Astrocyte (in vitro differentiated cells and primary cell): ENCODE measurements at regions not wholly inside any gene's neighbourhood (a gene's known extent, or its start where the extent isn't known, plus 50 kb on each side); places are given as distances from the start of the nearest gene placed in this dataset.
"Not testable (repeated sequence)": the region's sequence is repeated elsewhere in the genome, so short reads cannot be mapped to it uniquely, and the experiment has no call there.

Source experiments
- DNase-seq: peaks from one replicate; pipeline ENCODE4 v3.0.0-alpha.2; 2010; ENCODE audit warnings: low read depth
- FAIRE-seq: peaks from 2 replicates; lab custom pipeline; 2011; peaks lifted over from hg19 to GRCh38; lab: Jason Lieb, UNC
- H2AFZ ChIP-seq: 2 replicates; pipeline ENCODE4 v1.6.0; 2012; ENCODE audit warnings: low read depth, low read length, inconsistent platforms
- H3K27ac ChIP-seq: 2 replicates; pipeline ENCODE4 v1.5.1; 2011; ENCODE audit warnings: low read depth, low read length, inconsistent platforms
- H3K27me3 ChIP-seq: 2 replicates; pipeline ENCODE4 v1.6.0; 2011; ENCODE audit warnings: low read length, inconsistent platforms; ENCODE audit not compliant: insufficient read depth
- H3K36me3 ChIP-seq: 2 replicates; pipeline ENCODE4 v1.5.1; 2011; ENCODE audit warnings: low read length, inconsistent platforms; ENCODE audit not compliant: insufficient read depth
- H3K4me1 ChIP-seq: 2 replicates; pipeline ENCODE4 v1.5.1; 2011; ENCODE audit warnings: low read length, inconsistent platforms; ENCODE audit not compliant: insufficient read depth
- H3K4me2 ChIP-seq: 2 replicates; pipeline ENCODE4 v1.6.0; 2012; ENCODE audit warnings: low read length, inconsistent platforms
- H3K4me3 ChIP-seq: 2 replicates; pipeline ENCODE4 v1.5.1; 2011; ENCODE audit warnings: low read depth, mild to moderate bottlenecking, low read length, inconsistent platforms; ENCODE audit not compliant: insufficient read depth
- H3K79me2 ChIP-seq: 2 replicates; pipeline ENCODE4 v1.6.0; 2012; ENCODE audit warnings: mild to moderate bottlenecking, low read length, inconsistent platforms; ENCODE audit not compliant: insufficient read depth
- H3K9ac ChIP-seq: 2 replicates; pipeline ENCODE4 v1.6.0; 2012; ENCODE audit warnings: mild to moderate bottlenecking, low read length, inconsistent platforms
- H3K9me3 ChIP-seq: 2 replicates; pipeline ENCODE4 v1.5.1; 2012; ENCODE audit warnings: low read depth, mild to moderate bottlenecking, low read length, inconsistent platforms; ENCODE audit not compliant: insufficient read depth
- H4K20me1 ChIP-seq: 2 replicates; pipeline ENCODE4 v1.6.0; 2012; ENCODE audit warnings: low read length, inconsistent platforms; ENCODE audit not compliant: insufficient read depth
- H3K27ac Mint-ChIP-seq: one replicate; pipeline ENCODE4 v1.8.0; 2021; ENCODE audit warnings: mild to moderate bottlenecking, mixed read lengths; ENCODE audit not compliant: unreplicated experiment
- H3K27me3 Mint-ChIP-seq: one replicate; pipeline ENCODE4 v1.8.0; 2021; ENCODE audit warnings: low read depth, mixed read lengths; ENCODE audit not compliant: unreplicated experiment
- H3K36me3 Mint-ChIP-seq: one replicate; pipeline ENCODE4 v1.8.0; 2021; ENCODE audit warnings: low read depth, mixed read lengths; ENCODE audit not compliant: unreplicated experiment
- H3K4me1 Mint-ChIP-seq: one replicate; pipeline ENCODE4 v1.8.0; 2021; ENCODE audit warnings: low read depth, mixed read lengths; ENCODE audit not compliant: unreplicated experiment
- H3K4me3 Mint-ChIP-seq: one replicate; pipeline ENCODE4 v1.8.0; 2021; ENCODE audit warnings: mild to moderate bottlenecking, moderate library complexity, mixed read lengths; ENCODE audit not compliant: unreplicated experiment
- H3K9me3 Mint-ChIP-seq: one replicate; pipeline ENCODE4 v1.8.0; 2021; ENCODE audit warnings: mild to moderate bottlenecking, mixed read lengths; ENCODE audit not compliant: unreplicated experiment
- EZH2 ChIP-seq: IDR thresholded peaks from 2 replicates; pipeline ENCODE4 v1.6.1; 2012; ENCODE audit warnings: mild to moderate bottlenecking, low read length, inconsistent platforms; ENCODE audit not compliant: insufficient read depth
- TF ChIP-seq, protein P1 (sequence below): IDR thresholded peaks from 2 replicates; pipeline ENCODE4 v1.5.1; 2011; ENCODE audit warnings: low read depth, mild to moderate bottlenecking, inconsistent platforms, low read length, moderate library complexity; ENCODE audit not compliant: insufficient read depth

DNA sequence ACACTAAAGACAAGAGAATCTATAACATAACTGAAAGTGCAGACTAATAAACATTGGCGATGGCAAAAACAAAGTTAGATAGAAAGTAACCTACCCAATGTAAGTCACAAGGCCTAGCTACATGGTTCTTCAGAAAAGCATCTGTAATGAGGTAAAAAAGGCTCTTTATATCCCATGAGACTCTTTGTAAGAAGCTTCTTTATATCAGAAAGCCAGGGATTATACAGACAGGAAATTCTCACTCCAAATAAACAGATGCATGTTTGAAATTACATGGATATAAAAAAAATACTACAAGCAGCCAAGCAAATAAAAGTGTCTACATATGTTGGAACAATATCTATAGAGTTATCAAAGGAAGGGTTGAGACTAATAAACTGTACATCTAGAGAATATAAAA lies 284.9 kb upstream of the NRSN1 start:
- H3K4me1 Mint-ChIP-seq, result no peaks in the 10 kb centered on the region
- no peaks in the 10 kb centered on the region for H3K27me3 Mint-ChIP-seq
- no peaks in the 10 kb centered on the region for H3K36me3 ChIP-seq
- no peak overlapping the region for H3K4me3 ChIP-seq
- H3K4me2 ChIP-seq, result no peak overlapping the region
- H3K4me1 ChIP-seq, result no peaks in the 10 kb centered on the region
- TF ChIP-seq, protein P1, sequence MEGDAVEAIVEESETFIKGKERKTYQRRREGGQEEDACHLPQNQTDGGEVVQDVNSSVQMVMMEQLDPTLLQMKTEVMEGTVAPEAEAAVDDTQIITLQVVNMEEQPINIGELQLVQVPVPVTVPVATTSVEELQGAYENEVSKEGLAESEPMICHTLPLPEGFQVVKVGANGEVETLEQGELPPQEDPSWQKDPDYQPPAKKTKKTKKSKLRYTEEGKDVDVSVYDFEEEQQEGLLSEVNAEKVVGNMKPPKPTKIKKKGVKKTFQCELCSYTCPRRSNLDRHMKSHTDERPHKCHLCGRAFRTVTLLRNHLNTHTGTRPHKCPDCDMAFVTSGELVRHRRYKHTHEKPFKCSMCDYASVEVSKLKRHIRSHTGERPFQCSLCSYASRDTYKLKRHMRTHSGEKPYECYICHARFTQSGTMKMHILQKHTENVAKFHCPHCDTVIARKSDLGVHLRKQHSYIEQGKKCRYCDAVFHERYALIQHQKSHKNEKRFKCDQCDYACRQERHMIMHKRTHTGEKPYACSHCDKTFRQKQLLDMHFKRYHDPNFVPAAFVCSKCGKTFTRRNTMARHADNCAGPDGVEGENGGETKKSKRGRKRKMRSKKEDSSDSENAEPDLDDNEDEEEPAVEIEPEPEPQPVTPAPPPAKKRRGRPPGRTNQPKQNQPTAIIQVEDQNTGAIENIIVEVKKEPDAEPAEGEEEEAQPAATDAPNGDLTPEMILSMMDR, result no peak
- no peak for TF ChIP-seq EZH2
- no peak overlapping the region for H3K4me3 Mint-ChIP-seq
- H3K36me3 Mint-ChIP-seq, result no peaks in the 10 kb centered on the region
- no peaks in the 10 kb centered on the region for H3K79me2 ChIP-seq
- no peak overlapping the region for H3K27ac Mint-ChIP-seq
- no peak for DNase-seq
- H3K9ac ChIP-seq, result no peak overlapping the region
- no peak overlapping the region for H3K27ac ChIP-seq
- H3K9me3 Mint-ChIP-seq, result no peaks in the 10 kb centered on the region
- no peak overlapping the region for H2AFZ ChIP-seq
- H3K27me3 ChIP-seq, result no peaks in the 10 kb centered on the region
- H4K20me1 ChIP-seq, result no peaks in the 10 kb centered on the region
- H3K9me3 ChIP-seq, result no peaks in the 10 kb centered on the region
- FAIRE-seq, result no peak

DNA sequence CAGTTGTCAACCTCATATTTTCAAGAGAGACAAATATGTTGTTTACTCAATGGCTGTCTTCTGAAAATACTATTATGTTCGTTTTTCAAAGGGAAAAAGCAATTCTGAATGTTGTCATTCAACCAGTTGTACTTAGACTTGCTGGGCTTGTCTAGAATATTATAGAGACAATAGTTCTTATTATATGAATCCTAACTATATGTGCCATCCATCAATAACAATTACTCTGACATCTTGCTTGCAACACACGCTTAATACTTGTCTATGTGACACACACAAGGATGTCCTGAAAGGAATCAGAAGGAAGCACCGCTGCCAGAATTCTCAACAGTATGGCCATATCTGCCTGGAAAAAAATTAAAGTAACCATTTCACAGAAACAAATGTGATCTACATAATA lies 283.3 kb upstream of the NRSN1 start:
- FAIRE-seq (no peak), DNase-seq (no peak)
- H3K27me3 Mint-ChIP-seq, result no peaks in the 10 kb centered on the region
- H3K4me1 ChIP-seq, result no peaks in the 10 kb centered on the region
- H3K27ac ChIP-seq, result no peak overlapping the region
- no peaks in the 10 kb centered on the region for H3K4me1 Mint-ChIP-seq
- no peaks in the 10 kb centered on the region for H3K9me3 Mint-ChIP-seq
- no peaks in the 10 kb centered on the region for H3K79me2 ChIP-seq
- no peak overlapping the region for H3K4me3 Mint-ChIP-seq
- no peaks in the 10 kb centered on the region for H3K9me3 ChIP-seq
- H3K27me3 ChIP-seq, result no peaks in the 10 kb centered on the region
- no peaks in the 10 kb centered on the region for H3K36me3 Mint-ChIP-seq
- H3K4me3 ChIP-seq, result no peak overlapping the region
- no peaks in the 10 kb centered on the region for H3K36me3 ChIP-seq
- no peak overlapping the region for H3K9ac ChIP-seq
- H3K27ac Mint-ChIP-seq, result no peak overlapping the region
- no peak overlapping the region for H2AFZ ChIP-seq
- H4K20me1 ChIP-seq, result no peaks in the 10 kb centered on the region
- TF ChIP-seq EZH2, result no peak
- TF ChIP-seq, protein P1, result no peak
- H3K4me2 ChIP-seq, result no peak overlapping the region

DNA sequence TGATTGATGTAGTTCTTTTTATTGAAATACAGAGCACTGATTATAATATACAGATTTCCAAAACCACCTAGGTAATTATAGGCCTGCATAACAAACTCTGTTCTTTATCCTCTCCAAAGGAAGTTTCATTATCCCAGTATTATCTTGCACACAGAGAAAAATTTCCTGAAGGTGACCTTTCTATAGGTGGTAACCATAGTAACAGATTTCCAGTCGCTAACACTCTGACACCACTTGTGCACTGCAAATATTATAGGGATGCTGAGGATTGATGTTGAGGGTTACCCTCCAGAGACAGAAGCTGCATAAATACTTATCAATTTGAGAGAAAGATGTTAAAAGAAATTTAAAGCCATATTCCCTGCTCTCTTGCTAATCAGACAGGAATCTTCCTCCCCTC lies 274.5 kb upstream of the NRSN1 start:
- no peaks in the 10 kb centered on the region for H3K4me1 ChIP-seq
- H2AFZ ChIP-seq, result no peak overlapping the region
- H3K4me3 ChIP-seq, result no peak overlapping the region
- H4K20me1 ChIP-seq, result no peaks in the 10 kb centered on the region
- H3K9ac ChIP-seq, result no peak overlapping the region
- FAIRE-seq (no peak), DNase-seq (no peak)
- H3K27ac Mint-ChIP-seq, result no peak overlapping the region
- H3K9me3 ChIP-seq, result no peaks in the 10 kb centered on the region
- no peaks in the 10 kb centered on the region for H3K4me1 Mint-ChIP-seq
- H3K27me3 Mint-ChIP-seq, result no peaks in the 10 kb centered on the region
- no peaks in the 10 kb centered on the region for H3K79me2 ChIP-seq
- no peaks in the 10 kb centered on the region for H3K36me3 ChIP-seq
- H3K4me3 Mint-ChIP-seq, result no peak overlapping the region
- peaks cover 3% of the 10 kb centered on the region for H3K9me3 Mint-ChIP-seq
- H3K4me2 ChIP-seq, result no peak overlapping the region
- H3K27ac ChIP-seq, result no peak overlapping the region
- TF ChIP-seq EZH2, result no peak
- TF ChIP-seq, protein P1, result no peak
- no peaks in the 10 kb centered on the region for H3K36me3 Mint-ChIP-seq
- no peaks in the 10 kb centered on the region for H3K27me3 ChIP-seq

DNA sequence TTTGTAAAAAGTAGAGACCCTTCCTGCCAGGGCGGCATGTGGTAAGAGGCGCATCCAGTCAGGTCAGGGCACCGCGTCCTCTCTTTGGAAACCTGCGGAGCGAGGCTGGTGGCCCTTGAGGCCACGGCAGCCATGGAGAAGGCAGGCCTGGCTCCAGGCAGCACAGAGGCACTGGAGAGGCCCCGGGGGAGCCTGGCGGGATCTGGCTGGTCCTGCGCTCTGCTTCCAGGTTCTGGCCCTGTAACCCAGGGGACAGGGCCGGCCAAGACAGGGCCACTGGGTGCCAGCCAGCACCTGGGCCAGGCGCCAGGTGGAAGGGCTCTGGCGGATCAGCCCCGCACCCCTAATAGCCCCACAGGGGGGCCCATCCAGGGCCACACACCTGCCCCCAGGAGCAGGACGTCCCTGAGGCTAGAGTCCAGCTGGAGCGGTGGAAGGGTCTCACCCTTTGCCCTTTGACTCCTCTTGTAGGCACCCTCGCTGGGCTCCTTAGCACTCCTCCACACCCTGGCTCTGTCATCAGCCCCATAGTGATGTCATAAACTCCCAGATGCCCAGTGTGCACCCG lies 272.4 kb upstream of the NRSN1 start:
- H3K9me3 ChIP-seq, H3K4me3 Mint-ChIP-seq, H3K27me3 Mint-ChIP-seq, H3K36me3 Mint-ChIP-seq, H3K9ac ChIP-seq, H3K9me3 Mint-ChIP-seq, H3K27ac Mint-ChIP-seq, H2AFZ ChIP-seq, DNase-seq, H3K27me3 ChIP-seq, H3K36me3 ChIP-seq, FAIRE-seq, H3K4me1 ChIP-seq, H3K79me2 ChIP-seq, H3K4me3 ChIP-seq, H3K4me1 Mint-ChIP-seq, H3K4me2 ChIP-seq, H3K27ac ChIP-seq, H4K20me1 ChIP-seq: not testable (repeated sequence)
